PC-9 (cell line): ENCODE measurements at regions not wholly inside any gene's neighbourhood (a gene's known extent, or its start where the extent isn't known, plus 50 kb on each side); places are given as distances from the start of the nearest gene placed in this dataset.

Experiments
- BruUV-seq: library from RNA; stranded (reverse); fragments of 400-500 nt; replicated peaks from 2 replicates; lab custom pipeline; 2021; lab: Mats Ljungman, UMichigan
- CTCF ChIA-PET: fragments of 300-600 bp; sonication (Branson Sonifier 250); formaldehyde crosslinking; loops from one replicate; lab custom pipeline; 2022; ENCODE audit warnings: antibody characterized with exemption; lab: Charles Lee
- POLR2A ChIA-PET: fragments of 300-600 bp; sonication (Branson Sonifier 250); formaldehyde crosslinking; loops from one replicate; lab custom pipeline; 2022; ENCODE audit warnings: antibody characterized with exemption; ENCODE audit not compliant: unreplicated experiment; lab: Charles Lee
- DNase-seq, 2 experiments: peaks; one replicate each; pipeline versions ENCODE4 v3.0.0 to v3.0.0-alpha.2; 2015 to 2022; ENCODE audit warnings: mixed read lengths in 1 of 2
- H2AFZ ChIP-seq: fragments of 200-600 bp; sonication (generic); 2 replicates; pipeline ENCODE4 v1.8.1; 2017; ENCODE audit warnings: antibody characterized with exemption
- H3F3A ChIP-seq: fragments of 200-600 bp; sonication (generic); 2 replicates; pipeline ENCODE4 v1.8.1; 2017; ENCODE audit warnings: antibody characterized with exemption, mild to moderate bottlenecking, low read depth; ENCODE audit not compliant: insufficient read depth
- H3K27ac ChIP-seq: fragments of 200-600 bp; sonication (generic); 2 replicates; pipeline ENCODE4 v1.6.1; 2016; ENCODE audit warnings: mixed run types
- H3K27me3 ChIP-seq: fragments of 200-600 bp; sonication (generic); 2 replicates; pipeline ENCODE4 v1.6.1; 2016; ENCODE audit warnings: low read depth, mixed run types; ENCODE audit not compliant: insufficient read depth
- H3K36me3 ChIP-seq: fragments of 200-600 bp; sonication (generic); 2 replicates; pipeline ENCODE4 v1.6.1; 2016; ENCODE audit warnings: low read depth, mixed run types
- H3K4me1 ChIP-seq: fragments of 200-600 bp; sonication (generic); replicated peaks from 2 replicates; pipeline ENCODE4 v1.6.1; 2016; ENCODE audit warnings: mixed run types; ENCODE audit not compliant: insufficient read depth
- H3K4me2 ChIP-seq: fragments of 200-600 bp; sonication (generic); 2 replicates; pipeline ENCODE4 v1.6.1; 2017; ENCODE audit warnings: mixed run types
- H3K4me3 ChIP-seq: fragments of 200-600 bp; sonication (generic); 2 replicates; pipeline ENCODE4 v1.6.1; 2016; ENCODE audit warnings: mixed run types
- H3K79me2 ChIP-seq: fragments of 200-600 bp; sonication (generic); 2 replicates; pipeline ENCODE4 v1.6.1; 2017; ENCODE audit warnings: low read depth, mixed run types
- H3K9me2 ChIP-seq: fragments of 200-600 bp; sonication (generic); 2 replicates; pipeline ENCODE4 v1.8.1; 2017; ENCODE audit warnings: mild to moderate bottlenecking; ENCODE audit not compliant: insufficient read depth
- H3K9me3 ChIP-seq: fragments of 200-600 bp; sonication (generic); 2 replicates; pipeline ENCODE4 v1.8.1; 2016; ENCODE audit warnings: low read depth; ENCODE audit not compliant: insufficient read depth
- H4K20me1 ChIP-seq: fragments of 200-600 bp; sonication (generic); 2 replicates; pipeline ENCODE4 v1.8.1; 2017; ENCODE audit not compliant: insufficient read depth
- EZH2 ChIP-seq: fragments of 200-600 bp; sonication (generic); IDR thresholded peaks from 2 replicates; pipeline ENCODE4 v1.8.0; 2017; ENCODE audit warnings: antibody characterized with exemption, low read depth
- intact Hi-C: fragments of 100-400 bp; cut with micrococcal nuclease; formaldehyde crosslinking; loops from one replicate; pipeline ENCODE4 v1.10.0; 2022; ENCODE audit not compliant: unreplicated experiment
- TF ChIP-seq, protein P1 (sequence below): fragments of 200-600 bp; sonication (generic); conservative IDR thresholded peaks from 2 replicates; pipeline ENCODE4 v1.6.1; 2017; ENCODE audit warnings: mixed run types, antibody characterized with exemption, mild to moderate bottlenecking, moderate library complexity

DNA sequence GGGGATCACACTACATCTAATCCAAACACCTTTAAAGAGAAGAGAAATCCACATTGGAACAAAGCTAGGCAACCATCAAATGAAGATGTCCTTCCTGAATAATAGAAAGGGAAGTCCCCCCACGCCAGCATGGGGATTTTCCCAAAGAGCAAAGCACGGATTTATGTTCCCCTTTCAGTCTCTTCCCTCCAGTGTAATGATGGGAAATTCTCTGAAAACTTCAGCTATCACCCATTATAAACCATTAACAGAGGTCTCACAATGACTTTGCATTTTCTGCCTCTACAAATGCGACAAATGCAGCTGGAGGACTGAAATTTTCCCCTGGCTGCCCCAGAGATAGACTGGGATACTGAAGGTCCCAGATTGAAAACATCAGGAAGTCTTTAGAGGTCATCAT is 368.7 kb downstream of the EFNA5 start:
- H3K27me3 ChIP-seq = no peaks in the 10 kb centered on the region
- BruUV-seq = no TSS peak
- no peak overlapping the region for H3K4me3 ChIP-seq
- no peaks in the 10 kb centered on the region for H3K79me2 ChIP-seq
- H3K9me3 ChIP-seq = no peaks in the 10 kb centered on the region
- no peaks in the 10 kb centered on the region for H3K36me3 ChIP-seq
- TF ChIP-seq, protein P1, sequence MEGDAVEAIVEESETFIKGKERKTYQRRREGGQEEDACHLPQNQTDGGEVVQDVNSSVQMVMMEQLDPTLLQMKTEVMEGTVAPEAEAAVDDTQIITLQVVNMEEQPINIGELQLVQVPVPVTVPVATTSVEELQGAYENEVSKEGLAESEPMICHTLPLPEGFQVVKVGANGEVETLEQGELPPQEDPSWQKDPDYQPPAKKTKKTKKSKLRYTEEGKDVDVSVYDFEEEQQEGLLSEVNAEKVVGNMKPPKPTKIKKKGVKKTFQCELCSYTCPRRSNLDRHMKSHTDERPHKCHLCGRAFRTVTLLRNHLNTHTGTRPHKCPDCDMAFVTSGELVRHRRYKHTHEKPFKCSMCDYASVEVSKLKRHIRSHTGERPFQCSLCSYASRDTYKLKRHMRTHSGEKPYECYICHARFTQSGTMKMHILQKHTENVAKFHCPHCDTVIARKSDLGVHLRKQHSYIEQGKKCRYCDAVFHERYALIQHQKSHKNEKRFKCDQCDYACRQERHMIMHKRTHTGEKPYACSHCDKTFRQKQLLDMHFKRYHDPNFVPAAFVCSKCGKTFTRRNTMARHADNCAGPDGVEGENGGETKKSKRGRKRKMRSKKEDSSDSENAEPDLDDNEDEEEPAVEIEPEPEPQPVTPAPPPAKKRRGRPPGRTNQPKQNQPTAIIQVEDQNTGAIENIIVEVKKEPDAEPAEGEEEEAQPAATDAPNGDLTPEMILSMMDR = no peak
- no peaks in the 10 kb centered on the region for H3K4me1 ChIP-seq
- H3F3A ChIP-seq = no peaks in the 10 kb centered on the region
- no peaks in the 10 kb centered on the region for H3K9me2 ChIP-seq
- POLR2A ChIA-PET = no interaction called here
- DNase-seq = no peak
- intact Hi-C loops = no loop called here
- no peak overlapping the region for H2AFZ ChIP-seq
- no peaks in the 10 kb centered on the region for H4K20me1 ChIP-seq
- H3K4me2 ChIP-seq = no peak overlapping the region
- H3K27ac ChIP-seq = no peak overlapping the region
- CTCF ChIA-PET = no interaction called here

DNA sequence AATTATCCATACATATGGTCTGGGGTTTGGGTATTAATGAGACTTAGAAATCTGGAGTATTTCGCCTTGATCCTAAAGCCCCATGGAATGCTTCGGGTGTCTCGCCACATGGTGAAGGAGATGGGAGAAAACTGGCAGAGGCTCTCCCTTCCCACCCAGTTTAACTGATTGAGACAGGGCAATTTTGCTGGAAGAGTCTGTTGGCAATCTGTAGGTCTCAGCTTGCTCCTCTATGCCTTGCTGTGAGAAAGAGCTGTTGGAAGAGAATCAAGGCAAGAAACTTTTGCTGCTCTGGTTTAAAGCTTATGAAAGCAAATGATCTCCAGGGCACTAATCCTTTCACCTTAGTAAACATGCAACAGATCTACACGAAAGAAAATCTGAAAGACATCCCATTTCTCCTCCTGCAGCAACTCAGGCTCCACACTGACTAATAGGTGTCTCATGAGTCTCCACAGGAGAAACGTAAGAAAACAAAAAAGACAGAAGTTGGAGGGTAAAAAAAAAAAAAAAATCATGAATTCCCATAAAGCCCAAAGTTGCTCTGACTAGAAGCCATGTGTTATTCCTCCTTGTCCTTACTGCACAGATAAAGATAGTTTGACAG is 369.9 kb downstream of the EFNA5 start:
- no peaks in the 10 kb centered on the region for H3K9me3 ChIP-seq
- no peak overlapping the region for H3K4me3 ChIP-seq
- TF ChIP-seq, protein P1 = no peak
- no peak for TF ChIP-seq EZH2
- H3K9me2 ChIP-seq = no peaks in the 10 kb centered on the region
- no peaks in the 10 kb centered on the region for H3K79me2 ChIP-seq
- CTCF ChIA-PET = no interaction called here
- intact Hi-C loops = no loop called here
- no peak overlapping the region for H3K4me2 ChIP-seq
- no peaks in the 10 kb centered on the region for H3F3A ChIP-seq
- no peaks in the 10 kb centered on the region for H3K36me3 ChIP-seq
- no peak for DNase-seq
- no TSS peak for BruUV-seq
- POLR2A ChIA-PET = interaction anchor here (0.6 kb wide), 1 partner anchor 393 kb away, joined by 5 read pairs; no protein-coding TSS in a partner anchor
- no peaks in the 10 kb centered on the region for H3K4me1 ChIP-seq
- H2AFZ ChIP-seq = no peak overlapping the region
- no peaks in the 10 kb centered on the region for H4K20me1 ChIP-seq
- H3K27me3 ChIP-seq = no peaks in the 10 kb centered on the region
- H3K27ac ChIP-seq = no peak overlapping the region

DNA sequence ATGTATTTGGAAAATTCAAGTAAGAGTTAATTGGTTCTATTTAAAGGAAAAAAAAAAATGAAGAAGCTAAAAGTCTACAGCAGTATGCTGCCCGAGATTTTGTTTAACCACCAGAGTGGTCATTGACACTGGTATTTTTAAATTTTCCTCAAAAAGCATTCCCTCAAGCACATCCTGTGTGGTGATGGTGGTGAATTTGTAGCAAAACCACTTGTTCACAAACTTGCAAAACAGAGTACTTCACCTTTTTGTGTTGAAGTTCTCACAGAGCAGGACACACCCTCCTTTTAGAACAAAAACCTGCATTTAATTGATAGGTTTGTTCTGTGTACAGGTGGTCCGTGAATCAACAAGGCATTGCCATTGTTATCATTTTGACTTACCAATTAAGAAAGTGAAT is 374.2 kb downstream of the EFNA5 start:
- no peak for TF ChIP-seq EZH2
- TF ChIP-seq, protein P1 = no peak
- POLR2A ChIA-PET = no interaction called here
- Histone ChIP-seq H3K27ac (no peak overlapping the region), H3K79me2 (no peaks in the 10 kb centered on the region), H3K27me3 (no peaks in the 10 kb centered on the region), H3F3A (no peaks in the 10 kb centered on the region), H2AFZ (no peak overlapping the region), H3K4me2 (no peak overlapping the region), H3K36me3 (no peaks in the 10 kb centered on the region), H4K20me1 (no peaks in the 10 kb centered on the region), H3K9me2 (no peaks in the 10 kb centered on the region), H3K4me1 (peaks cover 4% of the 10 kb centered on the region; the same call in 1 of the 2 replicates), H3K4me3 (no peak overlapping the region), H3K9me3 (no peaks in the 10 kb centered on the region)
- intact Hi-C loops = no loop called here
- CTCF ChIA-PET = no interaction called here
- no peak for DNase-seq
- BruUV-seq = no TSS peak
